ENCODE measurements at regions not wholly inside any gene's neighbourhood (a gene's known extent, or its start where the extent isn't known, plus 50 kb on each side); places are given as distances from the start of the nearest gene placed in this dataset.

GRCh38 chr1:63710308-63710707 lies 63.5 kb upstream of the ROR1 start:
- Histone ChIP-seq H3K27ac (ENCODE audit: low read length) (no peak overlapping the region), H3K4me3 (ENCODE audit: low read length) (no peak overlapping the region), H3K27me3 (ENCODE audit: control insufficient read depth, insufficient read depth) (no peaks in the 10 kb centered on the region), H3K9me3 (ENCODE audit: control insufficient read depth, low read length) (no peaks in the 10 kb centered on the region), H3K4me1 (ENCODE audit: control insufficient read depth, insufficient read depth, low read length) (no peaks in the 10 kb centered on the region)
- 93% methylated on average over 4 of the region's 4 CpGs for WGBS
- ATAC-seq (no peak), DNase-seq (no peak)
- intact Hi-C loops (cut with DNase I): no loop called here

GRCh38 chr1:63710761-63711380 lies 62.9 kb upstream of the ROR1 start:
- Histone ChIP-seq H3K4me1 (ENCODE audit: control insufficient read depth, insufficient read depth, low read length) (no peaks in the 10 kb centered on the region), H3K4me3 (ENCODE audit: low read length) (no peak overlapping the region), H3K9me3 (ENCODE audit: control insufficient read depth, low read length) (no peaks in the 10 kb centered on the region), H3K27me3 (ENCODE audit: control insufficient read depth, insufficient read depth) (no peaks in the 10 kb centered on the region), H3K27ac (ENCODE audit: low read length) (no peak overlapping the region)
- DNase-seq (no peak), ATAC-seq (no peak)
- intact Hi-C loops (cut with DNase I): no loop called here
- 85% methylated on average over 1 of the region's 1 CpG for WGBS

- H3K4me3 ChIP-seq (ENCODE audit: low read length): no peak overlapping the region
- WGBS: 92% methylated on average over 3 of the region's 3 CpGs
- H3K4me1 ChIP-seq (ENCODE audit: control insufficient read depth, insufficient read depth, low read length): no peaks in the 10 kb centered on the region
- DNase-seq (no peak), ATAC-seq (no peak)
- H3K27ac ChIP-seq (ENCODE audit: low read length): no peak overlapping the region
- H3K9me3 ChIP-seq (ENCODE audit: control insufficient read depth, low read length): no peaks in the 10 kb centered on the region
- intact Hi-C loops (cut with DNase I): no loop called here
- H3K27me3 ChIP-seq (ENCODE audit: control insufficient read depth, insufficient read depth): no peaks in the 10 kb centered on the region
Observed at GRCh38 chr1:63713041-63713440, 60.8 kb upstream of the ROR1 start.

- 72% methylated on average over 6 of the region's 6 CpGs for WGBS
- Histone ChIP-seq H3K27me3 (ENCODE audit: control insufficient read depth, insufficient read depth) (no peaks in the 10 kb centered on the region), H3K27ac (ENCODE audit: low read length) (no peak overlapping the region), H3K4me3 (ENCODE audit: low read length) (no peak overlapping the region), H3K4me1 (ENCODE audit: control insufficient read depth, insufficient read depth, low read length) (no peaks in the 10 kb centered on the region), H3K9me3 (ENCODE audit: control insufficient read depth, low read length) (no peaks in the 10 kb centered on the region)
- ATAC-seq (peak in 1 of 2 donors; percentile 43), DNase-seq (peak in 1 of 3 donors; percentile 40)
- intact Hi-C loops (cut with DNase I): no loop called here
Observed at GRCh38 chr1:63713627-63714481, 60.0 kb upstream of the ROR1 start.

GRCh38 chr1:63714482-63714760 lies 59.4 kb upstream of the ROR1 start:
- intact Hi-C loops (cut with DNase I): no loop called here
- DNase-seq (no peak), ATAC-seq (no peak)
- Histone ChIP-seq H3K27me3 (ENCODE audit: control insufficient read depth, insufficient read depth) (no peaks in the 10 kb centered on the region), H3K27ac (ENCODE audit: low read length) (no peak overlapping the region), H3K9me3 (ENCODE audit: control insufficient read depth, low read length) (no peaks in the 10 kb centered on the region), H3K4me1 (ENCODE audit: control insufficient read depth, insufficient read depth, low read length) (no peaks in the 10 kb centered on the region), H3K4me3 (ENCODE audit: low read length) (no peak overlapping the region)
- 28% methylated on average over 2 of the region's 2 CpGs for WGBS

GRCh38 chr1:63717511-63718065 lies 56.2 kb upstream of the ROR1 start:
- 69% methylated on average over 4 of the region's 4 CpGs for WGBS
- H3K27ac ChIP-seq (ENCODE audit: low read length): no peak overlapping the region
- DNase-seq (no peak), ATAC-seq (no peak)
- no peak overlapping the region for H3K4me3 ChIP-seq (ENCODE audit: low read length)
- H3K9me3 ChIP-seq (ENCODE audit: control insufficient read depth, low read length): no peaks in the 10 kb centered on the region
- intact Hi-C loops (cut with DNase I): no loop called here
- H3K4me1 ChIP-seq (ENCODE audit: control insufficient read depth, insufficient read depth, low read length): no peaks in the 10 kb centered on the region
- no peaks in the 10 kb centered on the region for H3K27me3 ChIP-seq (ENCODE audit: control insufficient read depth, insufficient read depth)

- intact Hi-C loops (cut with DNase I): no loop called here
- Histone ChIP-seq H3K9me3 (ENCODE audit: control insufficient read depth, low read length) (no peaks in the 10 kb centered on the region), H3K4me1 (ENCODE audit: control insufficient read depth, insufficient read depth, low read length) (no peaks in the 10 kb centered on the region), H3K4me3 (ENCODE audit: low read length) (no peak overlapping the region), H3K27me3 (ENCODE audit: control insufficient read depth, insufficient read depth) (no peaks in the 10 kb centered on the region), H3K27ac (ENCODE audit: low read length) (no peak overlapping the region)
- DNase-seq (no peak), ATAC-seq (no peak)
- 96% methylated on average over 4 of the region's 4 CpGs for WGBS
Observed at GRCh38 chr1:63718541-63718970, 55.3 kb upstream of the ROR1 start.

GRCh38 chr1:63721531-63722189 lies 52.2 kb upstream of the ROR1 start:
- intact Hi-C loops (cut with DNase I): no loop called here
- DNase-seq (peak in 2 of 3 donors; percentile 19 to 69), ATAC-seq (peak; percentile 50 to 56)
- Histone ChIP-seq H3K9me3 (ENCODE audit: control insufficient read depth, low read length) (no peaks in the 10 kb centered on the region), H3K27ac (ENCODE audit: low read length) (no peak overlapping the region), H3K4me1 (ENCODE audit: control insufficient read depth, insufficient read depth, low read length) (no peaks in the 10 kb centered on the region), H3K27me3 (ENCODE audit: control insufficient read depth, insufficient read depth) (no peaks in the 10 kb centered on the region), H3K4me3 (ENCODE audit: low read length) (no peak overlapping the region)
- 50% methylated on average over 3 of the region's 3 CpGs for WGBS

GRCh38 chr1:63723602-63724001 lies 50.2 kb upstream of the ROR1 start:
- ATAC-seq (no peak), DNase-seq (no peak)
- Histone ChIP-seq H3K4me1 (ENCODE audit: control insufficient read depth, insufficient read depth, low read length) (no peaks in the 10 kb centered on the region), H3K27me3 (ENCODE audit: control insufficient read depth, insufficient read depth) (no peaks in the 10 kb centered on the region), H3K9me3 (ENCODE audit: control insufficient read depth, low read length) (no peaks in the 10 kb centered on the region), H3K27ac (ENCODE audit: low read length) (no peak overlapping the region), H3K4me3 (ENCODE audit: low read length) (no peak overlapping the region)
- WGBS: 63% methylated on average over 3 of the region's 3 CpGs
- intact Hi-C loops (cut with DNase I): no loop called here
